B cell (primary cell): ENCODE measurements at regions not wholly inside any gene's neighbourhood (a gene's known extent, or its start where the extent isn't known, plus 50 kb on each side); places are given as distances from the start of the nearest gene placed in this dataset.

Experiments
- ATAC-seq: fragments of 200-7000 bp; cut with Tn5 transposase; one replicate; pipeline ENCODE4 v1.10.0; 2021; ENCODE audit warnings: low read depth, mild to moderate bottlenecking, moderate number of reproducible peaks, moderate library complexity
- CTCF ChIA-PET: fragments of 350-600 bp; sonication (Branson Sonifier 250); formaldehyde crosslinking; loops from one replicate; lab custom pipeline; 2021; ENCODE audit warnings: antibody characterized with exemption, inconsistent platforms; lab: Charles Lee
- POLR2A ChIA-PET: fragments of 350-600 bp; sonication (Branson Sonifier 250); formaldehyde crosslinking; loops from one replicate; lab custom pipeline; 2021; ENCODE audit warnings: antibody characterized with exemption; lab: Charles Lee
- DNase-seq: peaks from one replicate; pipeline ENCODE4 v3.0.0; 2013
- H2AFZ ChIP-seq: 2 replicates; pipeline ENCODE4 v1.6.1; 2012; ENCODE audit warnings: mild to moderate bottlenecking, low read depth, low read length; ENCODE audit not compliant: insufficient read depth, poor library complexity, severe bottlenecking
- H3K27ac ChIP-seq, 2 donors: 1 replicate in 1 of 2; 2 replicates in 1 of 2; pipeline ENCODE4 v1.5.1; 2012 to 2013; ENCODE audit warnings: low read length in 2 of 2, mild to moderate bottlenecking in 2 of 2, moderate library complexity in 1 of 2
- H3K27me3 ChIP-seq, 4 experiments: fragments of 200-600 bp in 1 of 4; sonication (generic) in 1 of 4; replicated peaks in 1 of 4; 1 replicate in 2 of 4; 2 replicates in 2 of 4; pipeline versions ENCODE4 v1.6.1 to v1.7.0; 2013 to 2016; ENCODE audit warnings: low read length in 3 of 4, mild to moderate bottlenecking in 2 of 4, mixed read lengths in 1 of 4, moderate library complexity in 1 of 4; ENCODE audit not compliant: insufficient read depth in 4 of 4, control insufficient read depth in 3 of 4; ENCODE audit errors: control extremely low read depth in 1 of 4
- H3K36me3 ChIP-seq, 2 experiments: replicated peaks in 1 of 2; 1 replicate in 1 of 2; 2 replicates in 1 of 2; pipeline versions ENCODE4 v1.6.1 to v1.7.1; 2013; ENCODE audit warnings: low read length in 1 of 2; ENCODE audit not compliant: insufficient read depth in 2 of 2, control insufficient read depth in 1 of 2; ENCODE audit errors: control extremely low read depth in 1 of 2, extremely low read depth in 1 of 2
- H3K4me1 ChIP-seq, 2 donors: fragments of 200-600 bp in 1 of 2; sonication (generic) in 1 of 2; 1 replicate in 1 of 2; 2 replicates in 1 of 2; pipeline versions ENCODE4 v1.5.1 to v1.6.1; 2013 to 2017; ENCODE audit warnings: low read length in 2 of 2; ENCODE audit not compliant: control insufficient read depth in 2 of 2, insufficient read depth in 2 of 2
- H3K4me2 ChIP-seq: replicated peaks from 2 replicates; pipeline ENCODE3; 2012; ENCODE audit warnings: mild to moderate bottlenecking, low read depth, low read length; ENCODE audit not compliant: poor library complexity, severe bottlenecking
- H3K4me3 ChIP-seq, 5 experiments: fragments of 200-600 bp in 1 of 5; sonication (generic) in 1 of 5; 1 replicate in 3 of 5; 2 replicates in 2 of 5; pipeline versions ENCODE4 v1.5.1 to v1.7.0; 2011 to 2016; ENCODE audit warnings: low read length in 4 of 5, mild to moderate bottlenecking in 4 of 5, low read depth in 2 of 5, control low read depth in 1 of 5, moderate library complexity in 1 of 5; ENCODE audit not compliant: insufficient read depth in 1 of 5; ENCODE audit errors: control extremely low read depth in 1 of 5, extremely low read depth in 1 of 5
- H3K79me2 ChIP-seq: fragments of 200-600 bp; sonication (generic); one replicate; pipeline ENCODE4 v1.6.0; 2016; ENCODE audit warnings: low read length; ENCODE audit not compliant: control insufficient read depth, insufficient read depth
- H3K9ac ChIP-seq: fragments of 200-600 bp; sonication (generic); 2 replicates; pipeline ENCODE4 v1.6.1; 2017; ENCODE audit warnings: mild to moderate bottlenecking, low read length, moderate library complexity
- H3K9me3 ChIP-seq, 3 donors: one replicate each; pipeline versions ENCODE4 v1.6.1 to v1.7.1; 2013; ENCODE audit warnings: low read length in 2 of 3; ENCODE audit not compliant: control insufficient read depth in 2 of 3, insufficient read depth in 1 of 3; ENCODE audit errors: control extremely low read depth in 1 of 3
- H4K20me1 ChIP-seq: 2 replicates; pipeline ENCODE4 v1.6.0; 2012; ENCODE audit warnings: mild to moderate bottlenecking, low read length; ENCODE audit not compliant: insufficient read depth, control insufficient read depth, poor library complexity, severe bottlenecking
- H3K27ac Mint-ChIP-seq: one replicate; pipeline ENCODE4 v1.8.0; 2021; ENCODE audit warnings: mixed read lengths
- H3K27me3 Mint-ChIP-seq: one replicate; pipeline ENCODE4 v1.8.0; 2021; ENCODE audit warnings: mixed read lengths
- H3K4me1 Mint-ChIP-seq: one replicate; pipeline ENCODE4 v1.8.0; 2021; ENCODE audit warnings: mixed read lengths
- H3K4me3 Mint-ChIP-seq: one replicate; pipeline ENCODE4 v1.8.0; 2021; ENCODE audit warnings: mixed read lengths
- H3K9me3 Mint-ChIP-seq: one replicate; pipeline ENCODE4 v1.8.0; 2022; ENCODE audit warnings: mixed read lengths; ENCODE audit not compliant: insufficient read depth
- CTCF ChIP-seq: fragments of 200-600 bp; IDR thresholded peaks from one replicate; pipeline ENCODE4 v1.8.0; 2022; ENCODE audit warnings: antibody characterized with exemption, mild to moderate bottlenecking
- EZH2 ChIP-seq: IDR thresholded peaks from 2 replicates; pipeline ENCODE4 v1.6.1; 2012; ENCODE audit warnings: borderline replicate concordance, low read depth, mild to moderate bottlenecking, moderate library complexity, low read length; ENCODE audit not compliant: insufficient read depth, poor library complexity, severe bottlenecking
- WGBS: methylation state at CpG from one replicate; pipeline ENCODE4 v1.1.5; 2013; ENCODE audit warnings: missing lambda C conversion rate; ENCODE audit not compliant: insufficient coverage; 5-methylcytosine and 5-hydroxymethylcytosine counted together
- intact Hi-C: fragments of 100-400 bp; cut with micrococcal nuclease; formaldehyde crosslinking; loops from one replicate; pipeline ENCODE4 v1.10.0; 2022

- ATAC-seq (no peak), DNase-seq (no peak)
- CTCF ChIA-PET = interaction anchor here (0.9 kb wide), 1 partner anchor 30 kb away, joined by 4 read pairs; no protein-coding TSS in a partner anchor
- Histone ChIP-seq H4K20me1 (no peaks in the 10 kb centered on the region), H3K4me1 (no peaks in the 10 kb centered on the region), H3K4me3 (no peak overlapping the region), H3K9ac (no peak overlapping the region), H3K79me2 (no peaks in the 10 kb centered on the region), H2AFZ (no peak overlapping the region), H3K36me3 (no peaks in the 10 kb centered on the region), H3K9me3 (no peaks in the 10 kb centered on the region), H3K4me2 (no peak overlapping the region), H3K27ac (no peak overlapping the region), H3K27me3 (peaks cover 0 to 14% (median 3%) of the 10 kb centered on the region in 4 experiments)
- Mint-ChIP-seq H3K27ac (no peak overlapping the region), H3K4me3 (no peak overlapping the region), H3K9me3 (no peaks in the 10 kb centered on the region), H3K4me1 (no peaks in the 10 kb centered on the region), H3K27me3 (peaks cover 30% of the 10 kb centered on the region)
- no CpG with 5 or more reads among the region's 2 CpGs for WGBS
- intact Hi-C loops = no loop called here
- TF ChIP-seq CTCF (no peak), EZH2 (no peak)
- POLR2A ChIA-PET = no interaction called here
These were observed 148.6 kb upstream of the PKDCC start for GRCh38 chr2:41899189-41899588.

DNA sequence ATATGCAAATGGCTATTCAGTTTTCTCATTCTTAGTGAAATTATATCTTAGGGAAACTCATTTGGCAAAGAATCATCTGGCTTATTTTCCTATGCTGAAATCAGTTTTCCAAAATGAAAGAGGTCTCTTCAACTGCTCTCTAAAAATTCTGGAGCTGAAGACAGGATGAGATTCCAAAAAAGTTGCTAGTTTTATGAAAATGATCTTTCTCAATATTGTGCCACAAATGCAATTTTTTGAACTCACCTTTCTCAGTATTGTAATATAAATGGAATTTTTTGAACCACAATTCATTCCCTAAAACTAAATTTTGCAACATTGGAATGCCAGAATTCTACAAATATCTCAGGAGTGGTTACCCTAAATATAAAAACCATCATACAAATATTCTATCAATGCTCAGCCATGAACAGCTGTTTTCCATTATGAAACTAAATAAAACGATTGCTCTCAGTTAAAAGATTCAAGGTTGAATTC, 147.7 kb upstream of the PKDCC start:
- H3K4me3 Mint-ChIP-seq = no peak overlapping the region

More for the DNA sequence above, 147.7 kb upstream of the PKDCC start:
- Mint-ChIP-seq H3K4me1 (no peaks in the 10 kb centered on the region), H3K27ac (no peak overlapping the region), H3K9me3 (no peaks in the 10 kb centered on the region), H3K27me3 (peaks cover 36% of the 10 kb centered on the region)
- no peaks in the 10 kb centered on the region for H3K9me3 ChIP-seq
- no peaks in the 10 kb centered on the region for H3K79me2 ChIP-seq
- H3K4me3 ChIP-seq = no peak overlapping the region
- H3K27ac ChIP-seq = no peak overlapping the region
- no peak overlapping the region for H3K9ac ChIP-seq
- intact Hi-C loops = no loop called here
- no peak for DNase-seq
- ChIA-PET CTCF (no interaction called here), POLR2A (no interaction called here)
- H3K4me1 ChIP-seq = no peaks in the 10 kb centered on the region
- H4K20me1 ChIP-seq = no peaks in the 10 kb centered on the region
- no peaks in the 10 kb centered on the region for H3K36me3 ChIP-seq
- H2AFZ ChIP-seq = no peak overlapping the region
- TF ChIP-seq EZH2 (no peak), CTCF (no peak)
- ATAC-seq = no peak
- peaks cover 0 to 15% (median 3%) of the 10 kb centered on the region in 4 experiments for H3K27me3 ChIP-seq
- H3K4me2 ChIP-seq = no peak overlapping the region
- no CpG with 5 or more reads among the region's 1 CpG for WGBS
